ENCODE measurements at regions not wholly inside any gene's neighbourhood (a gene's known extent, or its start where the extent isn't known, plus 50 kb on each side); places are given as distances from the start of the nearest gene placed in this dataset.

- ATAC-seq (ENCODE audit: low FRiP score): no peak
- no peak for TF ChIP-seq CTCF (IDR thresholded peaks at IDR 0.05)
- DNase-seq (ENCODE audit: low spot score): no peak
These were observed 1623.9 kb upstream of the ACVR2A start for GRCh38 chr2:146220957-146221356.

- TF ChIP-seq CTCF (IDR thresholded peaks at IDR 0.05): no peak
- DNase-seq (ENCODE audit: low spot score) (no peak), ATAC-seq (ENCODE audit: low FRiP score) (no peak)
These were observed 1630.4 kb upstream of the ACVR2A start for GRCh38 chr2:146214394-146214929.

- TF ChIP-seq CTCF (IDR thresholded peaks at IDR 0.05): no peak
- no peak for ATAC-seq (ENCODE audit: low FRiP score)
- no peak for DNase-seq (ENCODE audit: low spot score)
These were observed 1631.2 kb upstream of the ACVR2A start for GRCh38 chr2:146213674-146214073.

GRCh38 chr2:146212602-146213001 lies 1632.2 kb upstream of the ACVR2A start:
- ATAC-seq (ENCODE audit: low FRiP score) (no peak), DNase-seq (ENCODE audit: low spot score) (no peak)
- no peak for TF ChIP-seq CTCF (IDR thresholded peaks at IDR 0.05)

- ATAC-seq (ENCODE audit: low FRiP score): no peak
- no peak for DNase-seq (ENCODE audit: low spot score)
- TF ChIP-seq CTCF (IDR thresholded peaks at IDR 0.05): no peak
These were observed 1635.0 kb upstream of the ACVR2A start for GRCh38 chr2:146209842-146210275.

- no peak for ATAC-seq (ENCODE audit: low FRiP score)
- no peak for TF ChIP-seq CTCF (IDR thresholded peaks at IDR 0.05)
These were observed 1636.9 kb upstream of the ACVR2A start for GRCh38 chr2:146207901-146208300.

GRCh38 chr2:146207417-146207816 lies 1637.4 kb upstream of the ACVR2A start:
- no peak for TF ChIP-seq CTCF (IDR thresholded peaks at IDR 0.05)
- ATAC-seq (ENCODE audit: low FRiP score): no peak

More at GRCh38 chr2:146207901-146208300, 1636.9 kb upstream of the ACVR2A start:
- no peak for DNase-seq (ENCODE audit: low spot score)

More at GRCh38 chr2:146207417-146207816, 1637.4 kb upstream of the ACVR2A start:
- no peak for DNase-seq (ENCODE audit: low spot score)

Data from omental fat pad (tissue), 3 donors.